Sigmoid colon (tissue), 6 donors: ENCODE measurements at regions not wholly inside any gene's neighbourhood (a gene's known extent, or its start where the extent isn't known, plus 50 kb on each side); places are given as distances from the start of the nearest gene placed in this dataset.

Experiments used
- DNase-seq: peaks from one replicate; pipeline ENCODE4 v3.0.0-alpha.2; 2019
- H3K27ac ChIP-seq, 4 donors: fragments of 200-600 bp; sonication (generic); one replicate each; pipeline ENCODE4 v1.5.1; 2016 to 2019; ENCODE audit warnings: mild to moderate bottlenecking in 1 of 4
- H3K27me3 ChIP-seq, 3 donors: fragments of 200-600 bp; sonication (generic); one replicate each; pipeline ENCODE4 v1.5.1; 2019; ENCODE audit warnings: mild to moderate bottlenecking in 1 of 3
- H3K36me3 ChIP-seq, 4 donors: fragments of 200-600 bp; sonication (generic); one replicate each; pipeline ENCODE4 v1.5.1; 2016 to 2019
- H3K4me1 ChIP-seq, 4 donors: fragments of 200-600 bp; sonication (generic); one replicate each; pipeline ENCODE4 v1.5.1; 2017 to 2019
- H3K4me3 ChIP-seq, 4 donors: fragments of 200-600 bp; sonication (generic); one replicate each; pipeline ENCODE4 v1.5.1; 2017 to 2019; ENCODE audit warnings: mild to moderate bottlenecking in 2 of 4, moderate library complexity in 1 of 4
- H3K9me3 ChIP-seq, 4 donors: fragments of 200-600 bp in 3 of 4; sonication (generic) in 3 of 4; one replicate each; pipeline versions ENCODE4 v1.5.1 to v1.6.1; 2013 to 2019
- EP300 ChIP-seq, 4 donors: sonication (generic); formaldehyde crosslinking; IDR thresholded peaks; one replicate each; pipeline ENCODE4 v1.6.1; 2017; ENCODE audit warnings: antibody characterized with exemption in 4 of 4
- POLR2A ChIP-seq, 2 donors: fragments of 450-650 bp; IDR thresholded peaks; one replicate each; pipeline ENCODE4 v1.6.1; 2016; ENCODE audit warnings: antibody characterized with exemption in 2 of 2, mild to moderate bottlenecking in 2 of 2, moderate library complexity in 2 of 2
- POLR2AphosphoS5 ChIP-seq, 4 donors: sonication (generic); formaldehyde crosslinking; IDR thresholded peaks; one replicate each; pipeline ENCODE4 v1.6.1; 2017; ENCODE audit warnings: antibody characterized with exemption in 4 of 4
- WGBS, 2 donors: extraction: QIAGEN DNeasy Blood & Tissue Kit; methylation state at CpG; one replicate each; pipeline ENCODE4 v1.1.7; 2013; 5-methylcytosine and 5-hydroxymethylcytosine counted together
- intact Hi-C: fragments of 100-400 bp; cut with DNase I; formaldehyde crosslinking; loops from one replicate; pipeline ENCODE4 v1.15.1; 2023
- TF ChIP-seq, protein P1 (sequence below), 4 experiments: fragments of 450-650 bp in 3 of 4; fragments of 200-600 bp in 1 of 4; IDR thresholded peaks; one replicate each; pipeline ENCODE4 v1.5.1; 2016 to 2019; ENCODE audit warnings: antibody characterized with exemption in 4 of 4, mild to moderate bottlenecking in 3 of 4, moderate library complexity in 2 of 4
- donor health status: healthy with polysubstance abuse.
- donor health status: healthy.

DNA sequence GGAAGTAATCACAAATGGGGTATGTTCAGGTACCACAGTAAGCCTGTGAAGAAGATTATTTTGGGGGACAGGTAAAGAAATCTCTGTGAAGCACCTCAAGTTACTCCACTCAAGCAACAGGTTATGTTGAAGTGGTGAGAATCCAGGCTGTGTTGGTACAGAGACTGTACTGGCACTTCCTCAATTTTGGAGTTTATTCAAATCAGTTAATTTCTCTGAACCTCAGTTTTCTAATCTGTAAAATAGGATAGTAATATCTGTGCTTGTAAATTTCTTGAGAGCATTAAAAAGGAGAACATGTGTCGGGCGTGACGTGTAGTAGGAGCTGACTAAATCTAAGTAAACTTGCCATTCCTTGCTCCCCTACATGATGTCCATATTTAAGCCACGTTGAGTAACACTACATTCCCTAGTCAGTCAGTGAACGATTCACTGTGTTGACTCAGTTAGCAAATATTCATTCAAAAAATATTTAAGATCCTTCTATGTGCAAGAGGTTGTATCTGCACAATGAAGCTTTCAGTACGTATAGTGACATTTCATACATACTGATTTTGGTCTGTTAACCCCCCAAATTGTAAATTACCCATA lies 504.2 kb downstream of the ZEB2 start:
- intact Hi-C loops: no loop called here
- no peak overlapping the region for H3K27ac ChIP-seq
- DNase-seq: no peak
- no peaks in the 10 kb centered on the region for H3K36me3 ChIP-seq
- 92% methylated on average over 6 of the region's 6 CpGs for whole genome bisulfite sequencing, 2 donors
- H3K27me3 ChIP-seq: no peaks in the 10 kb centered on the region
- no peak overlapping the region for H3K4me3 ChIP-seq
- TF ChIP-seq, protein P1, sequence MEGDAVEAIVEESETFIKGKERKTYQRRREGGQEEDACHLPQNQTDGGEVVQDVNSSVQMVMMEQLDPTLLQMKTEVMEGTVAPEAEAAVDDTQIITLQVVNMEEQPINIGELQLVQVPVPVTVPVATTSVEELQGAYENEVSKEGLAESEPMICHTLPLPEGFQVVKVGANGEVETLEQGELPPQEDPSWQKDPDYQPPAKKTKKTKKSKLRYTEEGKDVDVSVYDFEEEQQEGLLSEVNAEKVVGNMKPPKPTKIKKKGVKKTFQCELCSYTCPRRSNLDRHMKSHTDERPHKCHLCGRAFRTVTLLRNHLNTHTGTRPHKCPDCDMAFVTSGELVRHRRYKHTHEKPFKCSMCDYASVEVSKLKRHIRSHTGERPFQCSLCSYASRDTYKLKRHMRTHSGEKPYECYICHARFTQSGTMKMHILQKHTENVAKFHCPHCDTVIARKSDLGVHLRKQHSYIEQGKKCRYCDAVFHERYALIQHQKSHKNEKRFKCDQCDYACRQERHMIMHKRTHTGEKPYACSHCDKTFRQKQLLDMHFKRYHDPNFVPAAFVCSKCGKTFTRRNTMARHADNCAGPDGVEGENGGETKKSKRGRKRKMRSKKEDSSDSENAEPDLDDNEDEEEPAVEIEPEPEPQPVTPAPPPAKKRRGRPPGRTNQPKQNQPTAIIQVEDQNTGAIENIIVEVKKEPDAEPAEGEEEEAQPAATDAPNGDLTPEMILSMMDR (IDR thresholded peaks at IDR 0.05): no peak
- TF ChIP-seq POLR2AphosphoS5 (IDR thresholded peaks at IDR 0.05) (no peak), POLR2A (IDR thresholded peaks at IDR 0.05) (no peak), EP300 (IDR thresholded peaks at IDR 0.05) (no peak)
- no peaks in the 10 kb centered on the region for H3K4me1 ChIP-seq
- H3K9me3 ChIP-seq: no peaks in the 10 kb centered on the region

DNA sequence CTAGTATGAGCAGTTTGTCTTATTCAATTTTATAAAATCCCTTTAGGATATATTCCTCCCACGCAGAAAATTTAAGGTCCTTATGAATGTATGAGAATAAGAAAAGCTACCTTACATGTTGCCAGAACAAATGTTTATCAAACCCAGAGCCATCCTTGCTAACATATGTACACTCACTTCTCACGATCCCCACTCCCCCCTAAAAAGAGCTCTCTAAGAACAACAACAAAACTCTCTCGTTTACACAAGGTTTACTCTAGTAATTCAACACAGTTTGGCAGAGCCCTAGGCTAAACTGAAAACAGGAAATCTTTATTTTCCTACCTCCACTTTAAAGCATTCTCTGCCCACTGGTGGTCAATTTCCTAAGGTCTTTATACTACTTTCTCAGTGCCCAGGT lies 504.9 kb downstream of the ZEB2 start:
- 53 to 72% methylated on average over 3 of the region's 3 CpGs for WGBS, 2 donors
- Histone ChIP-seq H3K4me3 (no peak overlapping the region), H3K27ac (no peak overlapping the region), H3K4me1 (no peaks in the 10 kb centered on the region), H3K27me3 (no peaks in the 10 kb centered on the region), H3K9me3 (no peaks in the 10 kb centered on the region), H3K36me3 (no peaks in the 10 kb centered on the region)
- DNase-seq: no peak
- TF ChIP-seq, protein P1 (IDR thresholded peaks at IDR 0.05): no peak
- intact Hi-C loops: no loop called here

DNA sequence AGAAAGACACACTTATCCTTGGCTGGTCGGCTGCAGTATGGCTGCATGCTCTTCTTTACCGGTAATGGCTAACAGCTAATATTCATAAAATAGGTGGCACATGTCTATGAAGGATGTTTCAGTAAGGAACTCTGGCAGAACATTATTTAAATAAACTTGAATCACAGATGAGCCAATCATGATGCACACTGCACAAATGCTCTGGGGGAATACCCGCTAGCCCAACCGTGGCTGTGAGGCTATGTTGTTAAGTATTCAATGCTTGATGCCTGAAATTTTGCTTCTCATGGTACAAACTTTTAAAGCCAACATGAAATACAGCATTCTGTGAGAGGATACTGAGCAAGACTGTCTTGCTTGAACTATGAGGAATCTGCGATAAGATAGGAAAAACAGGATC lies 505.8 kb downstream of the ZEB2 start:
- TF ChIP-seq, protein P1 (IDR thresholded peaks at IDR 0.05): no peak
- TF ChIP-seq POLR2AphosphoS5 (IDR thresholded peaks at IDR 0.05) (no peak), POLR2A (IDR thresholded peaks at IDR 0.05) (no peak), EP300 (IDR thresholded peaks at IDR 0.05) (no peak)
- WGBS, 2 donors: 96% methylated on average over 5 of the region's 5 CpGs
- Histone ChIP-seq H3K36me3 (no peaks in the 10 kb centered on the region), H3K4me1 (no peaks in the 10 kb centered on the region), H3K9me3 (no peaks in the 10 kb centered on the region), H3K27ac (no peak overlapping the region), H3K27me3 (no peaks in the 10 kb centered on the region), H3K4me3 (no peak overlapping the region)
- no peak for DNase-seq
- intact Hi-C loops: no loop called here

GRCh38 chr2:144012304-144012703 lies 507.6 kb downstream of the ZEB2 start:
- no peak overlapping the region for H3K27ac ChIP-seq
- DNase-seq: no peak
- H3K4me1 ChIP-seq: no peaks in the 10 kb centered on the region
- intact Hi-C loops: no loop called here
- H3K36me3 ChIP-seq: no peaks in the 10 kb centered on the region
- H3K27me3 ChIP-seq: no peaks in the 10 kb centered on the region
- no peaks in the 10 kb centered on the region for H3K9me3 ChIP-seq
- WGBS, 2 donors: 93 to 96% methylated on average over 4 of the region's 4 CpGs
- TF ChIP-seq POLR2AphosphoS5 (IDR thresholded peaks at IDR 0.05) (no peak), POLR2A (IDR thresholded peaks at IDR 0.05) (no peak), EP300 (IDR thresholded peaks at IDR 0.05) (no peak)
- TF ChIP-seq, protein P1 (IDR thresholded peaks at IDR 0.05): no peak
- no peak overlapping the region for H3K4me3 ChIP-seq

DNA sequence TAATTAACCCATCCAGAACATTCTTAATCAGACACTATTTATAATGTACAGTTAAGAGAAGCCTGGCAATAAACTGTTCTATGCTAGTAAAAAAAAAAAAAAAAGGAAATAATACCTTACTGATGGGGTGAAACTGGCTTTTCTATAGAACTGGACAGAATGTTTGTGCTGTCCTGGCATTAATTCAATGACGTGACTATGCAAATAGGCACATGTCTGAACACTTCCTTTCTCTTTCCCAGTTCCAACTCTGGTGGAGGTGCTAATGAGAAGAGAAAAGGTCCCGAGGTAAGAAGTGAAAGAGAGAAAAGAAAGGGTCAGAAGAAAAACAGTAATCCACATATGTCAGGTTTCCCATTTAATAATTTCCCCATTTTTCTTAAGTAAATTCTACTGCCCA lies 508.4 kb downstream of the ZEB2 start:
- TF ChIP-seq EP300 (IDR thresholded peaks at IDR 0.05) (no peak), POLR2A (IDR thresholded peaks at IDR 0.05) (no peak), POLR2AphosphoS5 (IDR thresholded peaks at IDR 0.05) (no peak)
- TF ChIP-seq, protein P1 (IDR thresholded peaks at IDR 0.05): no peak
- Histone ChIP-seq H3K27me3 (no peaks in the 10 kb centered on the region), H3K27ac (no peak overlapping the region), H3K9me3 (no peaks in the 10 kb centered on the region), H3K4me3 (no peak overlapping the region), H3K4me1 (no peaks in the 10 kb centered on the region), H3K36me3 (no peaks in the 10 kb centered on the region)
- no peak for DNase-seq
- WGBS, 2 donors: 70 to 91% methylated on average over 2 of the region's 2 CpGs
- intact Hi-C loops: no loop called here
